ENCODE measurements at regions not wholly inside any gene's neighbourhood (a gene's known extent, or its start where the extent isn't known, plus 50 kb on each side); places are given as distances from the start of the nearest gene placed in this dataset.

- TF ChIP-seq CTCF (IDR thresholded peaks at IDR 0.05), result no peak
- no peak for TF ChIP-seq ZFX (IDR thresholded peaks at IDR 0.05; ENCODE audit: borderline replicate concordance)
These were observed 205.7 kb upstream of the GRM3 start for GRCh38 chr7:86437951-86438450.
